Panc1 (cell line): ENCODE measurements at regions not wholly inside any gene's neighbourhood (a gene's known extent, or its start where the extent isn't known, plus 50 kb on each side); places are given as distances from the start of the nearest gene placed in this dataset.
A peak's percentile ranks its signal among the peaks of the same experiment; 100 is the strongest.
"Not testable (repeated sequence)": the region's sequence is repeated elsewhere in the genome, so short reads cannot be mapped to it uniquely, and the experiment has no call there.

ENCODE experiments used
- ATAC-seq: fragments of 200-7000 bp; cut with Tn5 transposase; 2 replicates; pipeline ENCODE4 v1.9.1; 2020; ENCODE audit warnings: mild to moderate bottlenecking, moderate library complexity
- BruUV-seq: library from RNA; stranded (reverse); fragments of 400-500 nt; replicated peaks from 2 replicates; lab custom pipeline; 2021; lab: Mats Ljungman, UMichigan
- CTCF ChIA-PET: fragments of 300-600 bp; sonication (Branson Sonifier 250); formaldehyde crosslinking; loops from one replicate; lab custom pipeline; 2022; ENCODE audit warnings: antibody characterized with exemption; lab: Charles Lee
- POLR2A ChIA-PET: fragments of 300-600 bp; sonication (Branson Sonifier 250); formaldehyde crosslinking; loops from one replicate; lab custom pipeline; 2022; ENCODE audit warnings: antibody characterized with exemption; lab: Charles Lee
- DNase-seq: peaks from one replicate; pipeline ENCODE4 v3.0.0-alpha.2; 2010; ENCODE audit warnings: low read depth, low spot score
- H3K27ac ChIP-seq: 2 replicates; pipeline ENCODE4 v1.5.1; 2011; ENCODE audit warnings: mild to moderate bottlenecking, low read length, inconsistent platforms
- H3K27me3 ChIP-seq: fragments of 200-500 bp; sonication (Bioruptor generic); 2 replicates; pipeline ENCODE4 v1.6.0; 2014; ENCODE audit warnings: low read length, inconsistent platforms; ENCODE audit not compliant: control insufficient read depth, insufficient read depth
- H3K36me3 ChIP-seq: fragments of 200-500 bp; sonication (Bioruptor generic); 2 replicates; pipeline ENCODE4 v1.5.1; 2014; ENCODE audit warnings: inconsistent platforms, mild to moderate bottlenecking, low read length, moderate library complexity; ENCODE audit not compliant: control insufficient read depth, insufficient read depth
- H3K4me1 ChIP-seq: 2 replicates; pipeline ENCODE4 v1.5.1; 2011; ENCODE audit warnings: inconsistent platforms, mild to moderate bottlenecking, low read length, moderate library complexity; ENCODE audit not compliant: control insufficient read depth, insufficient read depth
- H3K4me3 ChIP-seq, 2 experiments: 2 replicates each; pipeline ENCODE4 v1.5.1; 2011 to 2012; ENCODE audit warnings: low read depth in 2 of 2, low read length in 2 of 2, mild to moderate bottlenecking in 2 of 2, inconsistent platforms in 1 of 2, moderate library complexity in 1 of 2
- H3K9me3 ChIP-seq: fragments of 200-500 bp; sonication (Bioruptor generic); 2 replicates; pipeline ENCODE4 v1.5.1; 2014; ENCODE audit warnings: low read depth, mild to moderate bottlenecking, inconsistent platforms, low read length, moderate library complexity; ENCODE audit not compliant: control insufficient read depth, insufficient read depth
- CTCF ChIP-seq: fragments of 450-650 bp; IDR thresholded peaks from 2 replicates; pipeline ENCODE4 v1.5.1; 2017; ENCODE audit warnings: mild to moderate bottlenecking
- POLR2AphosphoS5 ChIP-seq: IDR thresholded peaks from 2 replicates; pipeline ENCODE4 v1.6.1; 2012; ENCODE audit warnings: mild to moderate bottlenecking, low read depth, low read length, moderate library complexity
- SIN3A ChIP-seq: IDR thresholded peaks from 2 replicates; pipeline ENCODE4 v1.6.1; 2012; ENCODE audit warnings: low read depth, mild to moderate bottlenecking, low read length, moderate library complexity, borderline replicate concordance; ENCODE audit not compliant: insufficient read depth
- TCF7L2 ChIP-seq: IDR thresholded peaks from 2 replicates; pipeline ENCODE4 v1.6.1; 2011; ENCODE audit warnings: mild to moderate bottlenecking, low read depth, low read length, inconsistent platforms
- in situ Hi-C: cut with HindIII; loops from 2 replicates; pipeline ENCODE4 v1.10.0; 2016; ENCODE audit warnings: low sequenced_read_pairs, low pct_unique_long_range_greater_than_20kb
- intact Hi-C: fragments of 100-400 bp; cut with micrococcal nuclease; formaldehyde crosslinking; loops from one replicate; pipeline ENCODE4 v1.10.0; 2022; ENCODE audit not compliant: unreplicated experiment
- TF ChIP-seq, protein P1 (sequence below), 2 experiments: IDR thresholded peaks; 2 replicates each; pipeline ENCODE4 v1.6.1; 2011 to 2012; ENCODE audit warnings: low read depth in 2 of 2, control low read depth in 1 of 2, low read length in 1 of 2, mild to moderate bottlenecking in 1 of 2, moderate library complexity in 1 of 2; ENCODE audit not compliant: insufficient read depth in 1 of 2

- no peaks in the 10 kb centered on the region for H3K4me1 ChIP-seq
- H3K27ac ChIP-seq = no peak overlapping the region
- ATAC-seq (no peak), DNase-seq (no peak)
- no TSS peak for BruUV-seq
- H3K36me3 ChIP-seq = no peaks in the 10 kb centered on the region
- TF ChIP-seq POLR2AphosphoS5 (no peak), CTCF (no peak), SIN3A (no peak)
- peaks cover 10% of the 10 kb centered on the region; the same call in 1 of the 2 replicates for H3K9me3 ChIP-seq
- CTCF ChIA-PET = no interaction called here
- H3K4me3 ChIP-seq = no peak overlapping the region
- POLR2A ChIA-PET = no interaction called here
- no peaks in the 10 kb centered on the region for H3K27me3 ChIP-seq
- in situ Hi-C loops (no loop called here), intact Hi-C loops (no loop called here)
Measured at GRCh38 chr12:33617218-33617617, 177.6 kb upstream of the SYT10 start.

DNA sequence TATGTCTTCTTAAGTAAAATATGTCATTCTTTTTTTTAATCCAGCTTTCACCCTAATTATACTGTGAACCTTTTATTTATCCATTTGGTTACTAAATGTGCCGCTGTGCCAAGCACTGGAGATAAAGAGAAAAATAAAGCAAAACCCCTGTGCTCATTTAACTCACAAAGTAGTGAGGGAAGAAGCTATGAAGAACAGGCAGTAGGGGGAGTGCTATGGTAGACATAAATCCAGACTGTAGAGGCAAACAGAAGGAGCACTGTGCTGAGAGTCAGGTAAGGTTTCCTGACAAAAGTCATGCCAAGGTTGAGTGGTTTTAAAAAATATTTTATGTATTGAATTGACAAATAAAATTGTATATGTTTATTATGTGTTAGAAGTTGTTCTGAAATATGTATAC lies 188.5 kb upstream of the SYT10 start:
- in situ Hi-C loops = no loop called here
- Histone ChIP-seq H3K27me3 (no peaks in the 10 kb centered on the region), H3K4me1 (no peaks in the 10 kb centered on the region), H3K36me3 (no peaks in the 10 kb centered on the region), H3K27ac (no peak overlapping the region), H3K9me3 (peaks cover 4% of the 10 kb centered on the region; the same call in 1 of the 2 replicates), H3K4me3 (no peak overlapping the region)
- TF ChIP-seq TCF7L2 (no peak), CTCF (peak; percentile 7; the same call in 1 of the 2 replicates)
- POLR2A ChIA-PET = no interaction called here
- intact Hi-C loops = no loop called here
- DNase-seq (no peak), ATAC-seq (no peak)
- CTCF ChIA-PET = no interaction called here
- no TSS peak for BruUV-seq

DNA sequence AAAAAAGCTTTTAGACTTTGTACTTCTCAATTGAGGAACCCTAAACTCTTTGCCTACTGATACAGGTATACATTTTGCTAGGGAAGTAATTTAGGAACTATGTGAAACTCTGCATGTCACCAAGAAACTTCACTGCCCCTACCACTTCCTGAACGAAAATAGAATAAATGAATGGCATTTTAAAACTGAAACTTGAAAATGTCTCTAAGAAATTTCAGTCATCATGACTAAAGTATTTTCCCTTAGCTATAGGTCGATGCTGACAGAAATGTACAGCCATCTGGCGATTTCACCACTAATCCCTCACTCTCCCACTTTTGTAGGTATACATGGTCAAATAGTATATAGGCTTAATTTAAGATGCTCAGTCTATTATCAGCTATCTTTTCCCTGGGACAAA lies 194.9 kb upstream of the SYT10 start:
- intact Hi-C loops = no loop called here
- Histone ChIP-seq H3K27ac (no peak overlapping the region), H3K4me1 (no peaks in the 10 kb centered on the region), H3K27me3 (no peaks in the 10 kb centered on the region), H3K36me3 (no peaks in the 10 kb centered on the region), H3K4me3 (no peak overlapping the region), H3K9me3 (peaks cover 4% of the 10 kb centered on the region; the same call in 1 of the 2 replicates)
- ChIA-PET POLR2A (no interaction called here), CTCF (no interaction called here)
- no TSS peak for BruUV-seq
- in situ Hi-C loops = no loop called here
- TF ChIP-seq CTCF (no peak), POLR2AphosphoS5 (no peak), SIN3A (no peak), TCF7L2 (no peak)
- TF ChIP-seq, protein P1, sequence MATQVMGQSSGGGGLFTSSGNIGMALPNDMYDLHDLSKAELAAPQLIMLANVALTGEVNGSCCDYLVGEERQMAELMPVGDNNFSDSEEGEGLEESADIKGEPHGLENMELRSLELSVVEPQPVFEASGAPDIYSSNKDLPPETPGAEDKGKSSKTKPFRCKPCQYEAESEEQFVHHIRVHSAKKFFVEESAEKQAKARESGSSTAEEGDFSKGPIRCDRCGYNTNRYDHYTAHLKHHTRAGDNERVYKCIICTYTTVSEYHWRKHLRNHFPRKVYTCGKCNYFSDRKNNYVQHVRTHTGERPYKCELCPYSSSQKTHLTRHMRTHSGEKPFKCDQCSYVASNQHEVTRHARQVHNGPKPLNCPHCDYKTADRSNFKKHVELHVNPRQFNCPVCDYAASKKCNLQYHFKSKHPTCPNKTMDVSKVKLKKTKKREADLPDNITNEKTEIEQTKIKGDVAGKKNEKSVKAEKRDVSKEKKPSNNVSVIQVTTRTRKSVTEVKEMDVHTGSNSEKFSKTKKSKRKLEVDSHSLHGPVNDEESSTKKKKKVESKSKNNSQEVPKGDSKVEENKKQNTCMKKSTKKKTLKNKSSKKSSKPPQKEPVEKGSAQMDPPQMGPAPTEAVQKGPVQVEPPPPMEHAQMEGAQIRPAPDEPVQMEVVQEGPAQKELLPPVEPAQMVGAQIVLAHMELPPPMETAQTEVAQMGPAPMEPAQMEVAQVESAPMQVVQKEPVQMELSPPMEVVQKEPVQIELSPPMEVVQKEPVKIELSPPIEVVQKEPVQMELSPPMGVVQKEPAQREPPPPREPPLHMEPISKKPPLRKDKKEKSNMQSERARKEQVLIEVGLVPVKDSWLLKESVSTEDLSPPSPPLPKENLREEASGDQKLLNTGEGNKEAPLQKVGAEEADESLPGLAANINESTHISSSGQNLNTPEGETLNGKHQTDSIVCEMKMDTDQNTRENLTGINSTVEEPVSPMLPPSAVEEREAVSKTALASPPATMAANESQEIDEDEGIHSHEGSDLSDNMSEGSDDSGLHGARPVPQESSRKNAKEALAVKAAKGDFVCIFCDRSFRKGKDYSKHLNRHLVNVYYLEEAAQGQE (IDR thresholded peaks at IDR 0.05; ENCODE audit: insufficient read depth in 1 of 2, low read depth in 2 of 2, low read length in 1 of 2) = no peak
- DNase-seq (no peak), ATAC-seq (no peak)

- H3K36me3 ChIP-seq, H3K9me3 ChIP-seq, in situ Hi-C loops, intact Hi-C loops, H3K4me3 ChIP-seq, ATAC-seq, DNase-seq, POLR2A ChIA-PET, H3K27me3 ChIP-seq, H3K27ac ChIP-seq, BruUV-seq, H3K4me1 ChIP-seq: not testable (repeated sequence)
- CTCF ChIA-PET = interaction anchor here (0.6 kb wide), 1 partner anchor 930 kb away, joined by 3 read pairs; no protein-coding TSS in a partner anchor
Measured at GRCh38 chr12:33636930-33637329, 197.3 kb upstream of the SYT10 start.
